ENCODE measurements at regions not wholly inside any gene's neighbourhood (a gene's known extent, or its start where the extent isn't known, plus 50 kb on each side); places are given as distances from the start of the nearest gene placed in this dataset.

DNA sequence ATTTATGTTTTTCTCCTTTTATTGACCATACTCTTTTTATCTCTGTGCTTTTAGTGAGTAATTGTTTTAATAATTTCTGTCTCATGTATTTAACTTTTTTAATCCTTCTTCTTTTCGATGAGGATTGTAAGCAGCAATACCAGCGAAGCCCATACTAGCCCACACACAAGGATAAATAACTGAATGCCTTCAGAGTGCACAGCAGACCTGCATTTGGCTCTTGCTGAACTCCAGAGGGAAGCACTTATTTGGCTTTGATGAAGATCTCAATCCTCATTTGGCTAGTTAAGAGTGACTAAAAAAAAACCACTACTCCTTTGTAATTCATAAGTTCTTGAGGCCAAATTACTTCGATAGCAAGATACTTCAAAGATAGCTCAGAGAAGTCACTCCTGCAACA is 293.3 kb downstream of the METTL15 start:
- no peaks in the 10 kb centered on the region for H3K36me3 Mint-ChIP-seq (ENCODE audit: low read depth, unreplicated experiment)
- no peaks in the 10 kb centered on the region for H3K4me1 Mint-ChIP-seq (ENCODE audit: unreplicated experiment)
- no peak overlapping the region for H3K4me3 Mint-ChIP-seq (ENCODE audit: unreplicated experiment)
- no peak overlapping the region for H3K27ac Mint-ChIP-seq (ENCODE audit: unreplicated experiment)
- no peak for DNase-seq (ENCODE audit: low spot score)
- TF ChIP-seq, protein P1, sequence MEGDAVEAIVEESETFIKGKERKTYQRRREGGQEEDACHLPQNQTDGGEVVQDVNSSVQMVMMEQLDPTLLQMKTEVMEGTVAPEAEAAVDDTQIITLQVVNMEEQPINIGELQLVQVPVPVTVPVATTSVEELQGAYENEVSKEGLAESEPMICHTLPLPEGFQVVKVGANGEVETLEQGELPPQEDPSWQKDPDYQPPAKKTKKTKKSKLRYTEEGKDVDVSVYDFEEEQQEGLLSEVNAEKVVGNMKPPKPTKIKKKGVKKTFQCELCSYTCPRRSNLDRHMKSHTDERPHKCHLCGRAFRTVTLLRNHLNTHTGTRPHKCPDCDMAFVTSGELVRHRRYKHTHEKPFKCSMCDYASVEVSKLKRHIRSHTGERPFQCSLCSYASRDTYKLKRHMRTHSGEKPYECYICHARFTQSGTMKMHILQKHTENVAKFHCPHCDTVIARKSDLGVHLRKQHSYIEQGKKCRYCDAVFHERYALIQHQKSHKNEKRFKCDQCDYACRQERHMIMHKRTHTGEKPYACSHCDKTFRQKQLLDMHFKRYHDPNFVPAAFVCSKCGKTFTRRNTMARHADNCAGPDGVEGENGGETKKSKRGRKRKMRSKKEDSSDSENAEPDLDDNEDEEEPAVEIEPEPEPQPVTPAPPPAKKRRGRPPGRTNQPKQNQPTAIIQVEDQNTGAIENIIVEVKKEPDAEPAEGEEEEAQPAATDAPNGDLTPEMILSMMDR (IDR thresholded peaks at IDR 0.05; ENCODE audit: unreplicated experiment) = no peak
- H3K27me3 Mint-ChIP-seq (ENCODE audit: unreplicated experiment) = no peaks in the 10 kb centered on the region
- no peaks in the 10 kb centered on the region for H3K9me3 Mint-ChIP-seq (ENCODE audit: unreplicated experiment)

GRCh38 chr11:28400331-28401100 is 292.3 kb downstream of the METTL15 start:
- no peaks in the 10 kb centered on the region for H3K9me3 Mint-ChIP-seq (ENCODE audit: unreplicated experiment)
- H3K4me1 Mint-ChIP-seq (ENCODE audit: unreplicated experiment) = no peaks in the 10 kb centered on the region
- TF ChIP-seq, protein P1 (IDR thresholded peaks at IDR 0.05; ENCODE audit: unreplicated experiment) = no peak
- H3K27me3 Mint-ChIP-seq (ENCODE audit: unreplicated experiment) = no peaks in the 10 kb centered on the region
- H3K4me3 Mint-ChIP-seq (ENCODE audit: unreplicated experiment) = no peak overlapping the region
- H3K36me3 Mint-ChIP-seq (ENCODE audit: low read depth, unreplicated experiment) = no peaks in the 10 kb centered on the region
- no peak overlapping the region for H3K27ac Mint-ChIP-seq (ENCODE audit: unreplicated experiment)
- DNase-seq (ENCODE audit: low spot score) = no peak

DNA sequence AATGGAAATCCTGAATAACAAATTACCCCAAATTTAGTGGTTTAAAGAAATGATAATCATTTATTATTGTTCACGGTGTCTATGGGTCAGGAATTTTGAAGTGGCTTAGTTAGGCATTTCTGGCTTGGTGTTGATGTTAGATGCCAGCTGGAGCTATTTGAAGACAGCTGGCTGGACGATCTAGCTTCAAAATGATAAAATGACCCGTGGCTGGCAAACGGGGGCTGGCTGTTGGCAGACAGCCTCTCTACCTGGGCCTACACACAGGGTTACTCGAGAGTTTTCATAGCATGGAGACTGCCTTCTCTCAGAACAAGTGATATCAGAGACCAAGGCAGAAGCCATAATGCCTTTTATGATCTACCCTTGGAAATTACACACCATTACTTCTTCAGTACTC is 285.2 kb downstream of the METTL15 start:
- no peak overlapping the region for H3K27ac Mint-ChIP-seq (ENCODE audit: unreplicated experiment)
- H3K4me3 Mint-ChIP-seq (ENCODE audit: unreplicated experiment) = no peak overlapping the region
- TF ChIP-seq, protein P1 (IDR thresholded peaks at IDR 0.05; ENCODE audit: unreplicated experiment) = no peak
- no peak for DNase-seq (ENCODE audit: low spot score)
- no peaks in the 10 kb centered on the region for H3K9me3 Mint-ChIP-seq (ENCODE audit: unreplicated experiment)
- H3K27me3 Mint-ChIP-seq (ENCODE audit: unreplicated experiment) = no peaks in the 10 kb centered on the region
- no peaks in the 10 kb centered on the region for H3K4me1 Mint-ChIP-seq (ENCODE audit: unreplicated experiment)
- H3K36me3 Mint-ChIP-seq (ENCODE audit: low read depth, unreplicated experiment) = no peaks in the 10 kb centered on the region

DNA sequence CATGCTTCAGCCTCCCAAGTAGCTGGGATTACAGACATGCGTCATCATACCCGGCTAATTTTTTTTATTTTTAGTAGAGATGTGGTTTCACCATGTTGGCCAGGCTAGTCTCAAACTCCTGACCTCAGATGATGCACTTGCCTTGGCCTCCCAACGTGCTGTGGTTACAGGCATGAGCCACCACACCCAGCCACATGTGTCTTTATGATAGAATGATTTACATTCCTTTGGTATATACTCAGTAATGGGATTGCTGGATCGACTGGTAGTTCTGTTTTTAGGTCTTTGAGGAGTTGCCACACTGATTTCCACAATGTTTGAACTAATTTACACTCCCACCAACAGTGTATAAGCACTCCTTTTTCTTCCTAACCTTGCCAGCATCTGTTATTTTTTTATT is 276.2 kb downstream of the METTL15 start:
- Mint-ChIP-seq H3K27ac (ENCODE audit: unreplicated experiment) (no peak overlapping the region), H3K4me3 (ENCODE audit: unreplicated experiment) (no peak overlapping the region), H3K4me1 (ENCODE audit: unreplicated experiment) (no peaks in the 10 kb centered on the region), H3K36me3 (ENCODE audit: low read depth, unreplicated experiment) (no peaks in the 10 kb centered on the region), H3K27me3 (ENCODE audit: unreplicated experiment) (peaks cover 2% of the 10 kb centered on the region), H3K9me3 (ENCODE audit: unreplicated experiment) (no peaks in the 10 kb centered on the region)
- no peak for DNase-seq (ENCODE audit: low spot score)
- TF ChIP-seq, protein P1 (IDR thresholded peaks at IDR 0.05; ENCODE audit: unreplicated experiment) = no peak

DNA sequence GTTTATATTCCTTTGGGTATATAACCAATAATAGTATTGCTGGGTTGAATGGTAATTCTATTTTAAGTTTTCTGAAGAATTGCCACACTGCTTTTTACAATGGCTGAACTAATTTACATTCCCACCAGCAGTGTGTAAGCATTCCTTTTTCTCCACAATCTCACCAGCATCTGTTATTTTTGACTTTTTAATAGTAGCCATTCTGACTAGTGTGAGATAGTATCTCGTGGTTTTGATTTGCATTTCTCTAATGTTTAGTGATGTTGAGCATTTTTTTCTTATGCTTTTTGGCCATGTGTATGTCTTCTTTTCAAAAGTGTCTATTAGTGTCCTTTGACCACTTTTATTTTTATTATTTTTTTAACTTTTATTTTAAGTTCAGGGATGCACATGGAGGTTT is 275.3 kb downstream of the METTL15 start:
- TF ChIP-seq, protein P1 (IDR thresholded peaks at IDR 0.05; ENCODE audit: unreplicated experiment) = no peak
- Mint-ChIP-seq H3K27me3 (ENCODE audit: unreplicated experiment) (peaks cover 2% of the 10 kb centered on the region), H3K9me3 (ENCODE audit: unreplicated experiment) (no peaks in the 10 kb centered on the region), H3K4me1 (ENCODE audit: unreplicated experiment) (no peaks in the 10 kb centered on the region), H3K27ac (ENCODE audit: unreplicated experiment) (no peak overlapping the region), H3K4me3 (ENCODE audit: unreplicated experiment) (no peak overlapping the region), H3K36me3 (ENCODE audit: low read depth, unreplicated experiment) (no peaks in the 10 kb centered on the region)
- no peak for DNase-seq (ENCODE audit: low spot score)

Data from endothelial cell (in vitro differentiated cells).